ES-I3 (cell line): ENCODE measurements at regions not wholly inside any gene's neighbourhood (a gene's known extent, or its start where the extent isn't known, plus 50 kb on each side); places are given as distances from the start of the nearest gene placed in this dataset.

Experiments used
- H3K36me3 ChIP-seq: 2 replicates; pipeline ENCODE4 v1.6.1; 2013; ENCODE audit warnings: mild to moderate bottlenecking, low read length, control low read depth, moderate library complexity; ENCODE audit not compliant: insufficient read depth
- H3K4me1 ChIP-seq: 2 replicates; pipeline ENCODE4 v1.6.1; 2013; ENCODE audit warnings: mild to moderate bottlenecking, control low read depth, low read length; ENCODE audit not compliant: insufficient read depth
- H3K9ac ChIP-seq: 2 replicates; pipeline ENCODE4 v1.6.1; 2013; ENCODE audit warnings: low read depth, mild to moderate bottlenecking, low read length, moderate library complexity
- H3K9me3 ChIP-seq: 2 replicates; pipeline ENCODE4 v1.6.1; 2013; ENCODE audit warnings: mild to moderate bottlenecking, low read length, moderate library complexity; ENCODE audit not compliant: control insufficient read depth, insufficient read depth

DNA sequence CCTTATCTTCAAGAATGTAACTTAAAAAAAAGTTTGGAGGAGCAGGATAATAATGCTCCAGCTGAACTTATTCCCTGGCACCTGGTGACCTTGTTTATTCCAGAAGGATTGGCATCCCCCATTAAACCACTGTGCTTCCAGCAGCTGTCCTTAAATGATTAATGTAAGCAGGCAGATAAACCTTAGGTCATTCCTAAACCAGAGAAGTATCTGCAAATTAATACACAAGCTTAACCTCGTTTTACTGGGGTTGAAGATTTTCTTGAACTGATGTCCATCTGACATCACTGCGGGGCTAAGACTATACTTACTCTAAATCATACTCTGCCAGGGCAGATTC, 116.1 kb upstream of the PALS2 start:
- Histone ChIP-seq H3K36me3 (no peaks in the 10 kb centered on the region), H3K4me1 (peaks cover 14% of the 10 kb centered on the region), H3K9me3 (no peaks in the 10 kb centered on the region), H3K9ac (no peak overlapping the region)

DNA sequence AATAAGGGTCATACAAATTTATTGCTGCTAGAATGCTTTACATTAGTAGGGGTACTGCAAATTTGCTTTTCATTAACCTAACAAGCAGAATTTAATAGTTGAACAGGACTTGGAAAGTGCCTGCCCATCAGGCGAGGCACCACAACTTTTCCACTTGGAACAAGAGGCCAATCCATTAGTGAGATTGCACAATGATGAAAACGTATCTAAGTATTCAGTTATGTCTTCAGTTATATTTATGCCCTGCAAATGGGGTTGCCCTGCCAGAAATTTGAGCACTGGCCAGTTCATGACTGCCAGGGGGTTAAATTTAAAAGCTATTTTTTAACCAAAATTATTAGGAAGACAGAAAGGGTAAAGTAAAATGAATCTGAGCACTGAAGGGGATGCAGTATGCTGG, 111.1 kb upstream of the PALS2 start:
- Histone ChIP-seq H3K9ac (no peak overlapping the region), H3K9me3 (no peaks in the 10 kb centered on the region), H3K36me3 (no peaks in the 10 kb centered on the region), H3K4me1 (no peaks in the 10 kb centered on the region)

DNA sequence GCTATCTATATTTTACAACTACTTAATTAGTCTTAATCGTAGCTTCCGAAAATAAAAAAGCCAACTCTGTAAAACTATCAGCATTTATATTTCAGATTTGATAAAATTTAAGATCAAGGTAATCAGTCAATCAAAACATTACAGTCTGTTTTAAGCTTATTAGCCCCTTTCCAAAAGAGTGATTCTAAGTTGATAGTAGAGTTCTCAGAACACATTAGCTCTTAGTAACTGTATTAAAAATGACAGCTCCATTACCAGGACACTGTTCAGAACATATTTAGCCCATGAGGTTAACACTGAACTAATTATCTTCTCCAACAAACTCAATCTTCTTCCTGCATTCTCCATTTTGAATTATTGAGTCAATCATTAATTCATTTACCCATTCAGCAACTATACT, 110.3 kb upstream of the PALS2 start:
- Histone ChIP-seq H3K36me3 (no peaks in the 10 kb centered on the region), H3K9me3 (no peaks in the 10 kb centered on the region), H3K4me1 (no peaks in the 10 kb centered on the region; the same call in 1 of the 2 replicates), H3K9ac (no peak overlapping the region)

GRCh38 chr7:24463474-24463873, 109.8 kb upstream of the PALS2 start:
- no peaks in the 10 kb centered on the region; the same call in 1 of the 2 replicates for H3K4me1 ChIP-seq
- H3K9ac ChIP-seq, result no peak overlapping the region
- no peaks in the 10 kb centered on the region for H3K9me3 ChIP-seq
- no peaks in the 10 kb centered on the region for H3K36me3 ChIP-seq

- H3K9me3 ChIP-seq, result no peaks in the 10 kb centered on the region
- no peak overlapping the region for H3K9ac ChIP-seq
- H3K4me1 ChIP-seq, result no peaks in the 10 kb centered on the region; the same call in 1 of the 2 replicates
- H3K36me3 ChIP-seq, result no peaks in the 10 kb centered on the region
These were observed 108.4 kb upstream of the PALS2 start for GRCh38 chr7:24464861-24465260.

DNA sequence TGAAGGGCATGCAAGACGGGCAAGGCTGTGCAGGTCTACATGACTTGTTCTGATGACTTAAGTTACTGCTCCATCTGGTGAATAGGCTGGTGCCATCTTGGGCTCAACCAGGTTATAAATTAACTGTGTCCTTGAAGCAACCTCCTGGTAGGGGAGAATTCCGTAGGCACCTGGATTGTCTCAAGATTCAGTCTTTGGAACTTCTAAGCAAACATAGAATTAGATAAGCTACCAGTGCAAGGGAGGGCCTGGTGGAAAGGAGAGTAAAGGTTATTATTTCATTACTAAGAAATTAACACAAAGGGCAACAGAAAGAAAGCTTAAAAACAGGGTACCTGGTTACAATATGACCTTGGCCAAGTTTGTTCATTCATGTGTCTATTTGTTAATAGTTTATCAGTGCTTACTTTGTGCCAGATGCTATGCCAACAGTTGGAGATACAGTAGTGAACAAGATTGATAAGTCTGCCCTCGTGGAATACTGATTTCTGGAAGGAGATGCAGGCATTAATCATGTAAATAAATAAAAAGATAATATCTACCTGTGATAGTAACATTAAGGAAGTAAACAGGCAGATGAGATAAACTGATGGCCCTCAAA, 107.0 kb upstream of the PALS2 start:
- Histone ChIP-seq H3K9me3 (no peaks in the 10 kb centered on the region), H3K4me1 (no peaks in the 10 kb centered on the region; the same call in 1 of the 2 replicates), H3K36me3 (no peaks in the 10 kb centered on the region), H3K9ac (no peak overlapping the region)

DNA sequence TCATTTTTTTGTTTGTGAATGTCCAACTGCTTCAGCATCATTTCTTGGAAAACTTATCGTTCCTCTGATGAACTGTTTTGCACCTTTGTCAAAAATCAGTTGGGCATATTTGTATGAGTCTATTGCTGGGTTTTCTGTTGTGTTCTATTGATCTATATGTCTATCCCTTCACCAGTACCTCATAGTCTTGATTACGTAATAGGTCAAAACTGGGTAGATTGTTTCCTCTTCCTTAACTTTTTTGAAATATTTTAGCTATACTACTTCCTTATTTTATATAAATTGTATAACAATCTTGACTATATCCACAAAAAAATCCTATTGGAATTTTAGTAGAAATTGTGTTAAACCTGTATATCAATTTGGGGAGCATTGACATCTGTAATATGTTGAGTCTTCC, 104.1 kb upstream of the PALS2 start:
- Histone ChIP-seq H3K9ac (no peak overlapping the region), H3K9me3 (no peaks in the 10 kb centered on the region), H3K4me1 (no peaks in the 10 kb centered on the region; the same call in 1 of the 2 replicates), H3K36me3 (no peaks in the 10 kb centered on the region)

- Histone ChIP-seq H3K9ac (no peak overlapping the region), H3K4me1 (peaks cover 10% of the 10 kb centered on the region), H3K36me3 (no peaks in the 10 kb centered on the region), H3K9me3 (no peaks in the 10 kb centered on the region)
These were observed 101.2 kb upstream of the PALS2 start for GRCh38 chr7:24472093-24472492.

GRCh38 chr7:24475166-24475961, 97.9 kb upstream of the PALS2 start:
- Histone ChIP-seq H3K9ac (no peak overlapping the region), H3K36me3 (no peaks in the 10 kb centered on the region), H3K4me1 (peaks cover 25% of the 10 kb centered on the region), H3K9me3 (no peaks in the 10 kb centered on the region)

DNA sequence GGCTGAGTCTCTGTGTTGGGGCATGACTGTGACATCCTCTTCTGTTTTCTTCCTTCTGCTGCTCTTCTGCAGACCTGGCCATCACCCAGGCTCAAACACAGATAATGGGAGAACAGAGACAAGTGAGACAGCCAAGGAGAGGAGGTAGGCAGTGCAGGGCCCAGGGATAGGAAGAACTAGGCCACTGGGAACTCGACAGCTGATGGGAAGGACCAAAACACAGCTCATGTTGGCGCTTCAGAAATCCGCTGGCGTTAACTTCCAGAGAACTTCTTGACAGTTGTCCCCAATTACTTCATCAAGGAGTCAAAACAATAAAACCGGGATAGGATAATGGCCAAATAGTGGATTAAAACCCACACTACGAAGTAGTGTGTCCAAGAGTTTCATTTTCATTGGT, 97.0 kb upstream of the PALS2 start:
- Histone ChIP-seq H3K9ac (no peak overlapping the region), H3K9me3 (no peaks in the 10 kb centered on the region), H3K36me3 (no peaks in the 10 kb centered on the region), H3K4me1 (peaks cover 25% of the 10 kb centered on the region)

DNA sequence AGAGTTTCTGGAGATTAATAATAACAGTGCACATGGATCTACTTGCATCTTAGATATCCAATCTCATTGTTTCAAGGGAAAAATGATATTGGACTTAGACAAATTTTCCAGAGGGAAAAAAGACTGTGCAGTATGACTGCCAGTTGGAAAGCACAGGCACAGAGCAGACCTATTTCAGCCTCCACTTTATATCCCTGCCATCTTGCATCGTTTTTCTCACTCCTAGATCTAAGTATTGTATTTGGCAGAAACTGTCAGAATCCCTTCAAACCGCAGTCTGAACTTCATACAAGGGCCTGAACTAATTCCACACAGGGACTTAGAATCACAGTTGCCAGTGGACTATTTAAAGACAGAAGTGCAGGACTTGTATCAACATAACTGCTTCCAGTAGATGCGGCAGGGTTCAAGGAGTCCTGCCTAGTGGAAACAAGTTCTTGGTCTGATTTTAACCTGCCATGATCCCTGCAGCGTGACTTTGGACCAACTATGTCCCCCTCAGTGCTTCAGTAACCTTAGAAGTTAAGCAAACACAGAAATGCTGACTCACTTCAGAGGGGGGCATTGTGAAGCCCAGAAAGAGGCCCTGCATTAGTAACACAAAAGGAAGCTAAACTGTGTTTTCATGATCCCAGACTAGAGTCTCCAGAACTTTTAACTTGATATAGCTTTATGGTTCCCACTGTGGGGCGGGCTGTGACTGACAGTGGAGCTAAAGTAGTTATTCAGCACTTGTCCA, 95.7 kb upstream of the PALS2 start:
- peaks cover 25% of the 10 kb centered on the region for H3K4me1 ChIP-seq
- H3K36me3 ChIP-seq, result no peaks in the 10 kb centered on the region
- H3K9me3 ChIP-seq, result no peaks in the 10 kb centered on the region
- peak overlapping the region; percentile 27; the same call in 1 of the 2 replicates for H3K9ac ChIP-seq

GRCh38 chr7:24478137-24478655, 95.1 kb upstream of the PALS2 start:
- no peak overlapping the region for H3K9ac ChIP-seq
- H3K9me3 ChIP-seq, result no peaks in the 10 kb centered on the region
- peaks cover 25% of the 10 kb centered on the region for H3K4me1 ChIP-seq
- no peaks in the 10 kb centered on the region for H3K36me3 ChIP-seq

GRCh38 chr7:24480501-24480900, 92.8 kb upstream of the PALS2 start:
- H3K9ac ChIP-seq, result no peak overlapping the region
- H3K36me3 ChIP-seq, result no peaks in the 10 kb centered on the region
- peaks cover 25% of the 10 kb centered on the region for H3K4me1 ChIP-seq
- no peaks in the 10 kb centered on the region for H3K9me3 ChIP-seq

DNA sequence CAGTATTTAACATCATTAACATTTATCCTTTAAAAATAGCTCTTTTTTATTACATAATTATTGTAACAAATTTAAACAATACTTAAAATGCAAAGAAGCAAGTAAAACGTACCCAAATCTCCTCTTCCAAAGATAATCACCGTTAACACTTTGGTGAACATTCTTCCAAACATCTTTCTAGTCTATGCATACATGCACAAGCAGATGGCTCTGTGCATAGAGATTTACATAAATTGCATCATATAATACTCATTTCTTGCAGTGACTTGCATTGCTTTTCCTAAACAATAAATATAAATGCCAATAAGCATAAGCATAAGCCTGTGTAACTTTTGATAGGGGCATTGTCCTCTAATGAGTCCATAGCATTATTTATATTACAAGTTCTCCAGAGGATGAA, 89.4 kb upstream of the PALS2 start:
- H3K9me3 ChIP-seq, result no peaks in the 10 kb centered on the region
- no peaks in the 10 kb centered on the region for H3K4me1 ChIP-seq
- H3K36me3 ChIP-seq, result no peaks in the 10 kb centered on the region
- H3K9ac ChIP-seq, result no peak overlapping the region
